Upper lobe of left lung (tissue), 6 donors: ENCODE measurements at regions not wholly inside any gene's neighbourhood (a gene's known extent, or its start where the extent isn't known, plus 50 kb on each side); places are given as distances from the start of the nearest gene placed in this dataset.

ENCODE experiments used
- ATAC-seq, 2 donors: fragments of 200-7000 bp; cut with Tn5 transposase; one replicate each; pipeline ENCODE4 v1.9.1; 2022; ENCODE audit warnings: mild to moderate bottlenecking in 2 of 2, moderate library complexity in 2 of 2; ENCODE audit not compliant: low FRiP score in 2 of 2
- DNase-seq, 2 donors: peaks; one replicate each; pipeline ENCODE4 v3.0.0-alpha.2; 2019 to 2020
- H3K27ac ChIP-seq, 4 donors: fragments of 200-600 bp; sonication (generic); one replicate each; pipeline ENCODE4 v1.5.1; 2016 to 2019
- H3K27me3 ChIP-seq, 4 donors: fragments of 200-600 bp; sonication (generic); one replicate each; pipeline ENCODE4 v1.5.1; 2017 to 2019
- H3K36me3 ChIP-seq, 4 donors: fragments of 200-600 bp; sonication (generic); one replicate each; pipeline ENCODE4 v1.5.1; 2016 to 2019
- H3K4me1 ChIP-seq, 4 donors: fragments of 200-600 bp; sonication (generic); one replicate each; pipeline ENCODE4 v1.5.1; 2018 to 2019
- H3K4me3 ChIP-seq, 4 donors: fragments of 200-600 bp; sonication (generic); one replicate each; pipeline ENCODE4 v1.5.1; 2017 to 2019; ENCODE audit warnings: mild to moderate bottlenecking in 2 of 4, moderate library complexity in 1 of 4
- H3K9me3 ChIP-seq, 4 donors: fragments of 200-600 bp; sonication (generic); one replicate each; pipeline ENCODE4 v1.5.1; 2018 to 2019
- CTCF ChIP-seq, 6 experiments: fragments of 450-650 bp in 4 of 6; fragments of 200-600 bp in 2 of 6; sonication (generic) in 2 of 6; IDR thresholded peaks; one replicate each; pipeline ENCODE4 v1.5.1; 2016 to 2019; ENCODE audit warnings: antibody characterized with exemption in 6 of 6
- EP300 ChIP-seq, 4 donors: sonication (generic); formaldehyde crosslinking; IDR thresholded peaks; one replicate each; pipeline ENCODE4 v1.5.1; 2017; ENCODE audit warnings: antibody characterized with exemption in 4 of 4, control low read depth in 2 of 4
- POLR2A ChIP-seq, 4 donors: fragments of 450-650 bp; IDR thresholded peaks; one replicate each; pipeline ENCODE4 v1.5.1; 2016 to 2017; ENCODE audit warnings: antibody characterized with exemption in 4 of 4, mild to moderate bottlenecking in 2 of 4
- POLR2AphosphoS5 ChIP-seq, 2 donors: sonication (generic); formaldehyde crosslinking; IDR thresholded peaks; one replicate each; pipeline ENCODE4 v1.5.1; 2017; ENCODE audit warnings: antibody characterized with exemption in 2 of 2
- WGBS, 2 donors: methylation state at CpG; one replicate each; pipeline ENCODE4 v1.1.5; 2017 to 2018; 5-methylcytosine and 5-hydroxymethylcytosine counted together
- donor health status: DM: no; HTN: no; CAD: no; lungs with moderate emphysema.
- donor health status: DM: no; HTN: yes; CAD: no; lungs with severe emphysema.

GRCh38 chr11:100630898-100631297, 56.2 kb upstream of the ARHGAP42 start:
- DNase-seq: no peak
- Histone ChIP-seq H3K36me3 (no peaks in the 10 kb centered on the region), H3K4me3 (no peak overlapping the region), H3K27ac (no peak overlapping the region), H3K9me3 (no peaks in the 10 kb centered on the region), H3K4me1 (peaks cover 0 to 9% (median 0%) of the 10 kb centered on the region in 4 donors), H3K27me3 (no peaks in the 10 kb centered on the region)
- WGBS, 2 donors: 83 to 89% methylated on average over 2 of the region's 2 CpGs
- no peak for TF ChIP-seq POLR2A (IDR thresholded peaks at IDR 0.05)
- no peak for TF ChIP-seq EP300 (IDR thresholded peaks at IDR 0.05)
- TF ChIP-seq POLR2AphosphoS5 (IDR thresholded peaks at IDR 0.05): no peak
- no peak for TF ChIP-seq CTCF (IDR thresholded peaks at IDR 0.05)
- no peak for ATAC-seq

DNA sequence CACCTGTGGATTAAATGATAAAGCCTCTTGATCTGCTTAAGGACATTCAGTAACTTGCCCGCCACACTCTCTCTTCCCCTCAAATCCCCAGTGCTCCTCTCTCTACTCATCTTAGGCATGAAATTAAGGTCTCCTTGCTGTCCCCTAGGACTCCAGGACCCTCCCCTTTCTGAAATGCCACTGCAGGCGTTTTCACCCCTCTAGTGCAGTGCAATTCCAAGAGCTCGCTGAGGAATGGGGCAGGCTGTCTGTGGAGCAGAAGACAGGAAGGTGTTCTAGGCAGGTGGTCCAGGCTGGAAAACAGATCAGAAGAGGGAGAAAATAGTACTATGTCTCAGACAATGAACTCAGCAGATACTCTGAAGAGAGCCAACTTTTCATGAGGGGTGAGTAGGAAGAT, 55.8 kb upstream of the ARHGAP42 start:
- WGBS, 2 donors: 70 to 75% methylated on average over 3 of the region's 3 CpGs
- Histone ChIP-seq H3K27ac (no peak overlapping the region), H3K4me3 (no peak overlapping the region), H3K9me3 (no peaks in the 10 kb centered on the region), H3K36me3 (no peaks in the 10 kb centered on the region), H3K27me3 (no peaks in the 10 kb centered on the region), H3K4me1 (peaks cover 0 to 9% (median 0%) of the 10 kb centered on the region in 4 donors)
- TF ChIP-seq EP300 (IDR thresholded peaks at IDR 0.05) (no peak), POLR2AphosphoS5 (IDR thresholded peaks at IDR 0.05) (no peak), CTCF (IDR thresholded peaks at IDR 0.05) (no peak), POLR2A (IDR thresholded peaks at IDR 0.05) (no peak)
- DNase-seq (no peak), ATAC-seq (no peak)

DNA sequence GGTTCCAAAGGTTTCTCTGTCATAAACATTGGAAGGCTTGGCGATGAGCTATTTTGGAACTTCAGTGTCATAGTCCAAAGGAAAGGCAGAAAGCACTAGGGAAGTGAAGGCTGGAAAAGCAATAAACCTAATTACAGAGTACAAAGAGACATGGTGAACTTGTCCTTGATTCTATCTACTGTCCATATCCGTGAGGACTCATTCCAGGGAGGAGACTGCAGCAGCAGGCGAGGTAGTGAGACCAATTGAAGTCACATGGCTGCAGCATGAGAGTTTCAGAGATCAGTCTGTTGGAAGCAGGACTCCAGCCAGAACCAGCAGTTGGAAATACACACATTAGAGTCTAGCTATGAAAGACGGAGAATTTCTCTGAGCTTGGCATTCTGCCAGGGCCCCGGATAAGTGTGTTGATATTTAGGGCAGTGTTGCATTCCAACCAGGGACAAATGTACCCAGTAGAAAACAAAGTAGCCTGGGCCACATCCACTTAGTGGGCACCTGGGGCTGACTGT, 54.1 kb upstream of the ARHGAP42 start:
- WGBS, 2 donors: 23 to 35% methylated on average over 5 of the region's 5 CpGs
- ATAC-seq (peak; percentile 55 to 83), DNase-seq (peak in 1 of 2 donors; percentile 61)
- Histone ChIP-seq H3K4me1 (peaks cover 0 to 9% (median 0%) of the 10 kb centered on the region in 4 donors), H3K27ac (peak overlapping the region; percentile 8 to 32 (median 20)), H3K27me3 (no peaks in the 10 kb centered on the region), H3K9me3 (no peaks in the 10 kb centered on the region), H3K36me3 (no peaks in the 10 kb centered on the region), H3K4me3 (no peak overlapping the region)
- TF ChIP-seq POLR2A (IDR thresholded peaks at IDR 0.05) (no peak), POLR2AphosphoS5 (IDR thresholded peaks at IDR 0.05) (no peak)

GRCh38 chr11:100635194-100635593, 51.9 kb upstream of the ARHGAP42 start:
- no peak for ATAC-seq
- no peak for TF ChIP-seq EP300 (IDR thresholded peaks at IDR 0.05)
- TF ChIP-seq POLR2AphosphoS5 (IDR thresholded peaks at IDR 0.05): no peak
- TF ChIP-seq POLR2A (IDR thresholded peaks at IDR 0.05): no peak
- no peak for TF ChIP-seq CTCF (IDR thresholded peaks at IDR 0.05)
- Histone ChIP-seq H3K27ac (no peak overlapping the region), H3K4me3 (no peak overlapping the region), H3K4me1 (peaks cover 0 to 13% (median 5%) of the 10 kb centered on the region in 4 donors), H3K36me3 (no peaks in the 10 kb centered on the region), H3K27me3 (no peaks in the 10 kb centered on the region), H3K9me3 (no peaks in the 10 kb centered on the region)
- 82 to 87% methylated on average over 3 of the region's 3 CpGs for WGBS, 2 donors
- no peak for DNase-seq

DNA sequence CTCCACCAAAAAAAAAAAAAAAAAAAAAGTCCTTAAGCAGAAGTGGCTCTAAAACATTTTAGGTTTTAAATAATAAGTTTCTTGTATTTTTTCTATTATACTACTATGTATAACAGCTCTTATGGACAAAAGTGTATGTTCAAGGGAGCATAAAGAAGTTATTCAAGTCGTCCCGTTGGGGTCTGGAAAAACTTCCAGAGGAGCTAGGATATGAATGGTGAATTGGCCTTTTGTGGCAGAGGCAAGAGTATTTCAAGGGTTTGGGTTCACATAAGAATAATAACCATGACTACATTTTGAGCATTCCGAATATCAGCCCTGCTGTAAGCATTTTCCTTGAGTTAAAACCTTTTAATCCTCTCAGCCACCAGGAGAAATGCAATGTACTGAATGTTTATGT, 50.6 kb upstream of the ARHGAP42 start:
- Histone ChIP-seq H3K4me1 (peaks cover 0 to 13% (median 5%) of the 10 kb centered on the region in 4 donors), H3K27ac (no peak overlapping the region), H3K27me3 (no peaks in the 10 kb centered on the region), H3K4me3 (no peak overlapping the region), H3K36me3 (no peaks in the 10 kb centered on the region), H3K9me3 (no peaks in the 10 kb centered on the region)
- TF ChIP-seq POLR2A (IDR thresholded peaks at IDR 0.05) (no peak), POLR2AphosphoS5 (IDR thresholded peaks at IDR 0.05) (no peak), EP300 (IDR thresholded peaks at IDR 0.05) (no peak), CTCF (IDR thresholded peaks at IDR 0.05) (no peak)
- DNase-seq (no peak), ATAC-seq (no peak)
- WGBS, 2 donors: 79 to 85% methylated on average over 3 of the region's 3 CpGs
